ENCODE measurements at regions not wholly inside any gene's neighbourhood (a gene's known extent, or its start where the extent isn't known, plus 50 kb on each side); places are given as distances from the start of the nearest gene placed in this dataset.
A peak's percentile ranks its signal among the peaks of the same experiment; 100 is the strongest.
"Not testable (repeated sequence)": the region's sequence is repeated elsewhere in the genome, so short reads cannot be mapped to it uniquely, and the experiment has no call there.

GRCh38 chr16:29578898-29579297 is 72.7 kb upstream of the NPIPB12 start:
- DNase-seq, result not testable (repeated sequence)

DNA sequence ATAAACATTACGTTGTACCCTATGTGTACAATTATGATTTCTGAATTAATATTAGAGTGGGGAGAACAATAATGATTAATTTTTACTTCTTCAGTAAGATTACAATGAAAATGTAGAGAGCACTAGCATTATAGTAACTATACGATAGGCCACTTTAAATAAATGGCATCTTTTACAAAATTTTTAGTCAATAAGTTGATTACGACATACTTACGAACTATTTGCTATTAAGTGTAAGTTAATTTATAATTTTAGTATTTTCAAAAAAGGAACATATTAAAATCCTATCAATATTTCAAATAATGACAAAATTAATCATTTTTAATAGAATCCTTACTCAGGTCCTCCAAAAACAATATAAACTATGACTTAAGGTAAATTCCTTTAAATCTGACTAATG is 75.6 kb upstream of the NPIPB12 start:
- not testable (repeated sequence) for DNase-seq

- DNase-seq, result not testable (repeated sequence)
Measured at GRCh38 chr16:29591919-29592318, 71.1 kb upstream of the SPN start.

DNA sequence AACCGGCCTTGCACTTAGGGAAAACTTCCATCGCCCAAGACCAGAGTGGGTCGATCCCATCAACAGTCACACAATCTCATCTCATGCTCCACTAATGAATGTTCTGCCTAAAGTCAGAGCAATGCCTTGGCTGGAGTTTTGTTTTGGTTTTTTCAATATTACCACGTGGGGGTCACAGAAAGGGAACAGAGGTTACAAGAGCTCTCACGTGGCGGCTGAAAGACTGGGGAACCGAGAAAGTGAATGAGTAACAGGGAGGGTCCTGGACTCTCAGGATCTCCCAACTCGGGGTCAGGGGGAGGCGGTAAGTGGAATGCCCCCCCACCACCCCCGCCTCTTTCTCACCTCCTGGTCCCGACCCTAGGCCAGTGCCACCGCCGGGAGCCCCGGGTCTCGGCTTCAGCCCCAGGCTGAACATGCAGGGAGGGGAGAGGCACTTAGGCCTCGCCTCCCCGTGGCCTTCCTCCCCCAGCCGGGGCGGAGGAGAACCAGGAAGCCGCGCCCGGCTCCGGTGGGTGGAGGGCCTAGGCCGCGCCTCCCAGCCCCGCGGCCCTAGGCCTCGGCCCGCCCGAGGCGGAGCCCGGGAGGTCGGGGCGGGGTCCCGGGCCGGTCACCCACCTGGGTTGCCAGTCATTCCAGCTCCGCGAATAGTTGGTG is 68.7 kb upstream of the SPN start:
- not testable (repeated sequence) for DNase-seq

- DNase-seq, result peak; percentile 74 to 89
Measured at GRCh38 chr16:29594926-29595838, 67.9 kb upstream of the SPN start.

DNA sequence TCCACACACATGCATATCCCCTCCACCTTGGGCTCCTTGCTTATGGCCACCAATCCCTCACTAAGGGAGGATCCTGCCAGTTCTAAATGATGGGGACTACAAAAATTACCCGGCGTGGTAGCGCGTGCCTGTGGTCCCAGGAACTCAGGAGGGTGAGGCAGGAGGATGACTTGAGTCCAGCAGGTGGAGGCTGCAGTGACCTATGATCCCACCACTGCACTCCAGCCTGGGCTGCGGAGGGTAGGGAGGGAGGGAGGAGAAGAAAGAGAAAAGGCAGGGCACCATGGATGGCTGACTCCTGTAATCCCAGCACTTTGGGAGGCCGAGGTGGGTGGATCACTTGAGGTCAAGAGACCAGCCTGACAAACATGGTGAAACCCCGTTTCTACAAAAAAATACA is 66.0 kb upstream of the SPN start:
- not testable (repeated sequence) for DNase-seq

GRCh38 chr16:29600111-29601000 is 62.7 kb upstream of the SPN start:
- DNase-seq, result not testable (repeated sequence)

GRCh38 chr16:29602247-29602625 is 60.8 kb upstream of the SPN start:
- not testable (repeated sequence) for DNase-seq

- DNase-seq, result not testable (repeated sequence)
Measured at GRCh38 chr16:29602683-29603088, 60.4 kb upstream of the SPN start.

- not testable (repeated sequence) for DNase-seq
Measured at GRCh38 chr16:29604631-29605549, 58.2 kb upstream of the SPN start.

GRCh38 chr16:29605593-29606205 is 57.3 kb upstream of the SPN start:
- not testable (repeated sequence) for DNase-seq

GRCh38 chr16:29606669-29607427 is 56.2 kb upstream of the SPN start:
- not testable (repeated sequence) for DNase-seq

DNA sequence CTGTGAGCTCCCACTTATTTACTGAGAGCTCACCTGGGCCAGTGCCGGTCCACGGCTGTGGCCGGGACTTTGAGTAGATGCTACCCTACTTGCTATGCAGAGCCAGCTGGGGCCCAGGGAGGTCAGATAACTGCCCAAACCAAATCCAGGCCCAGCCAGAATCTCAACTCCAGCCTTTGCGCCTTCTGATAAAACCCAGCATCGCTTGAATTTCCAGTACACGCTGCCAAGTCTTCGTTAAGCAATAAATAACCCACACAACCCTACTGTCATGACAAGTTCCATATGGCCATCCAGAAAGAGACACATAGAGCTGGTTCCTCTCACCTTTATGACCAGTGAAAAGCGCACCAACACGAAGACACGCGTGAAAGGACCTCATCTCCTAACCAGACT is 55.6 kb upstream of the SPN start:
- DNase-seq, result not testable (repeated sequence)

DNA sequence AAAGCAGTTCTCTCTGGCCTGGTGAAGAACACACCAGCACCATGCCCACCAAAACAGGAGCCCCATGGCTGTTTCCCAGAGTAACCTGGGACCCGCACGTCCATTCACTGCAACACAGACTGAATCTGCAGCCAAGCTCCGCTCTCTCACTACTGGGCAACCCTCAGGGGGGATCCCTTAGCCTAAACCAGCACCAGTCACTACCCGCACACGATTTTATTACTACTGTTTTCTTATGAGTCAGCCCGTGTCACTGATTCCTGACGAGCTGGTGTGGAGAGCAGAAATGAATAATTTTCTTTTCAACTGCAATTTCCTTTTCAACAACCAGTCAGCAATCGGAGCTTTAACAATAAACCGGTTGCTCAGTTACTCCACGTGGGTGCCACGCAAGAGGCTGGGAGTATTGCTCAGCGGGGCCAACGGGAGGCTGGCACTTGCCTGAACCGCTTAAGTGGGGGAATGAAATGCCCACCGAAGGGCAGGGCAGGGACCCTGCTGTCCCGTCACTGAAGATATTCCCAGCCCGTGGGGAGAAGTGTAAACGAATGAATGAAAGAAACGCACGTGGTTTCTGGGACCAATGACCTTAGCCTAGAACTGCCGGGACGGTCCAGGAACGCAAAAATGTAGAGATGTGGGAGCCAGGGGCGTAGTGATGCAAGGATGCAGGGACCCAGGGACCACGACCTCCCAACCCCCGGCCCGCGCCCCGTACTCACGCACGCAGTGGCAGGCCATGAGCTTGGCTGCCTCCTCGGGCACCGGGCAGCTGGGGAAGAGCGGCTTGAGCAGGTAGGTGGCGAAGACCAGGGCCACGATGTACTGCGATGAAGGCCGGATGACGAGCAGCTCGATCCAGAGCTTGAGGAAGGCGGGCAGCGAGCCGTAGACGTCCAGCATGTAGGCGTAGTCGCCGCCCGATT is 50.4 kb upstream of the SPN start:
- DNase-seq, result not testable (repeated sequence)

Data from NCI-H1930 (cell line).